ENCODE measurements at regions not wholly inside any gene's neighbourhood (a gene's known extent, or its start where the extent isn't known, plus 50 kb on each side); places are given as distances from the start of the nearest gene placed in this dataset.

GRCh38 chr12:46935271-46935847, 109.6 kb upstream of the SLC38A4 start:
- intact Hi-C loops (cut with DNase I; ENCODE audit: low total_unique reads) = no loop called here
- Histone ChIP-seq H3K4me3 (no peak overlapping the region), H3K9me3 (no peaks in the 10 kb centered on the region), H3K27ac (no peak overlapping the region), H3K4me1 (no peaks in the 10 kb centered on the region), H3K36me3 (no peaks in the 10 kb centered on the region), H3K27me3 (no peaks in the 10 kb centered on the region)
- TF ChIP-seq CTCF (IDR thresholded peaks at IDR 0.05) = no peak
- DNase-seq = no peak

GRCh38 chr12:46936042-46936441, 110.2 kb upstream of the SLC38A4 start:
- TF ChIP-seq CTCF (IDR thresholded peaks at IDR 0.05) = no peak
- intact Hi-C loops (cut with DNase I; ENCODE audit: low total_unique reads) = no loop called here
- no peaks in the 10 kb centered on the region for H3K4me1 ChIP-seq
- no peak overlapping the region for H3K4me3 ChIP-seq
- no peaks in the 10 kb centered on the region for H3K36me3 ChIP-seq
- no peaks in the 10 kb centered on the region for H3K9me3 ChIP-seq
- DNase-seq = no peak
- H3K27me3 ChIP-seq = no peaks in the 10 kb centered on the region
- no peak overlapping the region for H3K27ac ChIP-seq

- intact Hi-C loops (cut with DNase I; ENCODE audit: low total_unique reads) = no loop called here
- DNase-seq = no peak
- TF ChIP-seq CTCF (IDR thresholded peaks at IDR 0.05) = no peak
- no peak overlapping the region for H3K27ac ChIP-seq
- H3K9me3 ChIP-seq = no peaks in the 10 kb centered on the region
- no peaks in the 10 kb centered on the region for H3K4me1 ChIP-seq
- no peaks in the 10 kb centered on the region for H3K27me3 ChIP-seq
- H3K4me3 ChIP-seq = no peak overlapping the region
- H3K36me3 ChIP-seq = no peaks in the 10 kb centered on the region
Measured at GRCh38 chr12:46938071-46938678, 112.4 kb upstream of the SLC38A4 start.

- Histone ChIP-seq H3K27ac (no peak overlapping the region), H3K4me3 (no peak overlapping the region), H3K36me3 (no peaks in the 10 kb centered on the region), H3K9me3 (no peaks in the 10 kb centered on the region), H3K27me3 (no peaks in the 10 kb centered on the region), H3K4me1 (no peaks in the 10 kb centered on the region)
- intact Hi-C loops (cut with DNase I; ENCODE audit: low total_unique reads) = no loop called here
- no peak for DNase-seq
- no peak for TF ChIP-seq CTCF (IDR thresholded peaks at IDR 0.05)
Measured at GRCh38 chr12:46941981-46942380, 116.2 kb upstream of the SLC38A4 start.

GRCh38 chr12:46942579-46942978, 116.8 kb upstream of the SLC38A4 start:
- no peak for TF ChIP-seq CTCF (IDR thresholded peaks at IDR 0.05)
- intact Hi-C loops (cut with DNase I; ENCODE audit: low total_unique reads) = no loop called here
- no peak overlapping the region for H3K27ac ChIP-seq

More at GRCh38 chr12:46942579-46942978, 116.8 kb upstream of the SLC38A4 start:
- Histone ChIP-seq H3K4me3 (no peak overlapping the region), H3K9me3 (no peaks in the 10 kb centered on the region), H3K27me3 (no peaks in the 10 kb centered on the region), H3K4me1 (no peaks in the 10 kb centered on the region), H3K36me3 (no peaks in the 10 kb centered on the region)
- no peak for DNase-seq
